GM12878 (cell line): ENCODE measurements at regions not wholly inside any gene's neighbourhood (a gene's known extent, or its start where the extent isn't known, plus 50 kb on each side); places are given as distances from the start of the nearest gene placed in this dataset.

Source experiments
- ATAC-seq: fragments of 200-7000 bp; cut with Tn5 transposase; 3 replicates; pipeline ENCODE4 v1.9.1; 2020; ENCODE audit warnings: mild to moderate bottlenecking, moderate library complexity
- BruUV-seq: library from RNA; stranded (reverse); fragments of 400-500 nt; replicated peaks from 2 replicates; lab custom pipeline; 2021; lab: Mats Ljungman, UMichigan
- CTCF ChIA-PET: fragments of 300-600 bp; sonication (Branson Sonifier 250); formaldehyde crosslinking; extraction: SDS; loops from one replicate; lab custom pipeline; 2021; ENCODE audit warnings: inconsistent platforms; lab: Yijun Ruan, JAX
- POLR2A ChIA-PET: fragments of 350-600 bp; formaldehyde crosslinking; extraction: SDS; loops from one replicate; lab custom pipeline; 2021; ENCODE audit warnings: inconsistent platforms; lab: Charles Lee
- RAD21 ChIA-PET: fragments of 300-600 bp; sonication (Branson Sonifier 250); formaldehyde crosslinking; loops from one replicate; lab custom pipeline; 2023; ENCODE audit warnings: antibody characterized with exemption; ENCODE audit not compliant: unreplicated experiment; lab: Charles Lee
- SMC1A ChIA-PET: fragments of 300-600 bp; sonication (Branson Sonifier 250); formaldehyde crosslinking; loops from one replicate; lab custom pipeline; 2023; ENCODE audit not compliant: unreplicated experiment, uncharacterized antibody; lab: Charles Lee
- DNase-seq: peaks from one replicate; pipeline ENCODE4 v3.0.0-alpha.2; 2011; ENCODE audit warnings: low read depth, low spot score
- FAIRE-seq: peaks from 3 replicates; lab custom pipeline; 2011; peaks lifted over from hg19 to GRCh38; lab: Jason Lieb, UNC
- H2AFZ ChIP-seq: 2 replicates; pipeline ENCODE4 v1.6.0; 2011; ENCODE audit warnings: low read depth, low read length, control low read depth; ENCODE audit not compliant: control insufficient read depth
- H3K27ac ChIP-seq: 2 replicates; pipeline ENCODE4 v1.5.1; 2011; ENCODE audit warnings: control low read depth; ENCODE audit not compliant: control insufficient read depth, insufficient read depth
- H3K27me3 ChIP-seq, 2 experiments: replicated peaks in 1 of 2; 2 replicates each; pipeline versions ENCODE4 v1.6.0 to v1.6.1; 2011; ENCODE audit warnings: low read length in 1 of 2; ENCODE audit not compliant: control insufficient read depth in 2 of 2, insufficient read depth in 2 of 2
- H3K36me3 ChIP-seq, 2 experiments: 2 replicates each; pipeline ENCODE4 v1.5.1; 2011; ENCODE audit warnings: low read length in 1 of 2; ENCODE audit not compliant: control insufficient read depth in 2 of 2, insufficient read depth in 2 of 2
- H3K4me1 ChIP-seq: 2 replicates; pipeline ENCODE4 v1.6.1; 2011; ENCODE audit warnings: mild to moderate bottlenecking, low read length, moderate library complexity, mixed read lengths; ENCODE audit not compliant: control insufficient read depth, insufficient read depth
- H3K4me2 ChIP-seq: 2 replicates; pipeline ENCODE4 v1.6.0; 2011; ENCODE audit warnings: control low read depth; ENCODE audit not compliant: control insufficient read depth, insufficient read depth
- H3K4me3 ChIP-seq: fragments of 200-600 bp; sonication (generic); 2 replicates; pipeline ENCODE4 v1.5.1; 2016
- H3K79me2 ChIP-seq: 2 replicates; pipeline ENCODE4 v1.6.0; 2011; ENCODE audit warnings: low read length; ENCODE audit not compliant: control insufficient read depth, insufficient read depth
- H3K9ac ChIP-seq: 2 replicates; pipeline ENCODE4 v1.8.0; 2011; ENCODE audit warnings: low read length, control low read depth, mixed read lengths; ENCODE audit not compliant: control insufficient read depth, insufficient read depth
- H3K9me3 ChIP-seq: replicated peaks from 3 replicates; pipeline ENCODE4 v1.5.1; 2011; ENCODE audit warnings: mild to moderate bottlenecking, low read length; ENCODE audit not compliant: control insufficient read depth, insufficient read depth
- H4K20me1 ChIP-seq: 2 replicates; pipeline ENCODE4 v1.6.0; 2011; ENCODE audit not compliant: control insufficient read depth, insufficient read depth
- BRCA1 ChIP-seq: IDR thresholded peaks from 2 replicates; pipeline ENCODE4 v1.6.1; 2011; ENCODE audit warnings: low read depth, low read length, improper control_type of control experiment
- CREB1 ChIP-seq: IDR thresholded peaks from 2 replicates; pipeline ENCODE4 v1.6.1; 2012; ENCODE audit warnings: low read depth, mild to moderate bottlenecking, inconsistent platforms
- MTA2 ChIP-seq: fragments of 450-650 bp; IDR thresholded peaks from 2 replicates; pipeline ENCODE4 v1.6.1; 2016; ENCODE audit warnings: low read depth, mild to moderate bottlenecking, moderate library complexity
- MXI1 ChIP-seq: fragments of 150-350 bp; IDR thresholded peaks from 2 replicates; pipeline ENCODE4 v1.6.1; 2011; ENCODE audit warnings: low read depth, mild to moderate bottlenecking, inconsistent platforms, low read length, improper control_type of control experiment
- MYB ChIP-seq: fragments of 150-350 bp; IDR thresholded peaks from 2 replicates; pipeline ENCODE4 v1.6.1; 2014; ENCODE audit warnings: mild to moderate bottlenecking, low read depth, low read length, borderline replicate concordance
- NRF1 ChIP-seq: conservative IDR thresholded peaks from 2 replicates; pipeline ENCODE4 v1.6.1; 2011; ENCODE audit warnings: mild to moderate bottlenecking, low read depth, low read length, improper control_type of control experiment
- RAD51 ChIP-seq: fragments of 450-650 bp; IDR thresholded peaks from 2 replicates; pipeline ENCODE4 v1.6.1; 2016; ENCODE audit warnings: moderate library complexity, mild to moderate bottlenecking, inconsistent platforms
- YBX1 ChIP-seq: fragments of 450-650 bp; IDR thresholded peaks from 2 replicates; pipeline ENCODE4 v1.6.1; 2016; ENCODE audit warnings: antibody characterized with exemption
- ZBED1 ChIP-seq: IDR thresholded peaks from 2 replicates; pipeline ENCODE4 v1.6.1; 2016; ENCODE audit warnings: borderline replicate concordance
- WGBS: methylation state at CpG from one replicate; pipeline ENCODE4 v1.1.6; 2016; ENCODE audit warnings: low lambda C conversion rate; ENCODE audit not compliant: insufficient replicate concordance, insufficient coverage; ENCODE audit errors: missing lambda C conversion rate; 5-methylcytosine and 5-hydroxymethylcytosine counted together
- in situ Hi-C: fragments of 300-500 bp; cut with MboI; formaldehyde crosslinking; loops from 9 replicates; pipeline ENCODE4 v1.14.3; 2018; ENCODE audit warnings: mixed read lengths
- intact Hi-C: fragments of 100-400 bp; cut with micrococcal nuclease; formaldehyde crosslinking; loops from one replicate; pipeline ENCODE4 v1.14.2; 2022; ENCODE audit not compliant: unreplicated experiment
- TF ChIP-seq, protein P1 (sequence below): IDR thresholded peaks from 2 replicates; pipeline ENCODE4 v1.6.1; 2011; ENCODE audit warnings: low read depth, mild to moderate bottlenecking, low read length, moderate library complexity, borderline replicate concordance; ENCODE audit errors: extremely low read depth
- TF ChIP-seq, protein P2 (sequence below): fragments of 450-650 bp; conservative IDR thresholded peaks from 2 replicates; pipeline ENCODE4 v1.6.1; 2017; ENCODE audit warnings: mild to moderate bottlenecking, moderate library complexity

DNA sequence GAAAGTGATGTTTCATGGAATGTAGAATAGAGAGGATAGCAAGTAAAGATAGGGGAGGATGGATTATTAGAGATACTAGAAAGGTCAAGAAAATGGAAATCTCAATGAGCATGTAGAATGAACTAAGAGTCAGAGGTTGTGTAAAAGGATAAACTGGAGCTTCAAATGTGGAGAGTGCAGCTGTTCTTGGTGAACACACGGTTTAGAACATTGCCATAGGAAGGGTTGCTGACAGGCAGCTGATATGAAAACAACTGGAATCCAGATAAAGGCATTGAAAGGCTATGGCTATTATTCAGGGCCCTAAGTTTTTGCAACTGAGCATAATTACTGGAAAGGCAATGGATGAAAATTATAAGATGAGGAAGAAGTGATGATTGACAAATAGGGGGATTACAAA is 239.6 kb upstream of the VEGFC start:
- BruUV-seq = no TSS peak
- H4K20me1 ChIP-seq = no peaks in the 10 kb centered on the region
- H3K4me1 ChIP-seq = no peaks in the 10 kb centered on the region
- no peak overlapping the region for H2AFZ ChIP-seq
- ATAC-seq (no peak), FAIRE-seq (no peak), DNase-seq (no peak)
- no peak overlapping the region for H3K4me3 ChIP-seq
- CTCF ChIA-PET = interaction anchor here (0.9 to 1.1 kb wide), 2 partner anchors 656 to 658 kb away, joined by 3 to 6 read pairs; no protein-coding TSS in a partner anchor
- WGBS = 0% methylated on average over 1 of the region's 1 CpG
- SMC1A ChIA-PET = no interaction called here
- H3K4me2 ChIP-seq = no peak overlapping the region
- no peaks in the 10 kb centered on the region for H3K79me2 ChIP-seq
- H3K9ac ChIP-seq = no peak overlapping the region
- H3K27me3 ChIP-seq = no peaks in the 10 kb centered on the region
- intact Hi-C loops = no loop called here
- in situ Hi-C loops = no loop called here
- TF ChIP-seq YBX1 (no peak), BRCA1 (no peak), MYB (no peak), RAD51 (no peak), NRF1 (no peak), MXI1 (no peak), ZBED1 (no peak)
- RAD21 ChIA-PET = no interaction called here
- no peaks in the 10 kb centered on the region for H3K9me3 ChIP-seq
- no peaks in the 10 kb centered on the region for H3K36me3 ChIP-seq
- POLR2A ChIA-PET = no interaction called here
- H3K27ac ChIP-seq = no peak overlapping the region

DNA sequence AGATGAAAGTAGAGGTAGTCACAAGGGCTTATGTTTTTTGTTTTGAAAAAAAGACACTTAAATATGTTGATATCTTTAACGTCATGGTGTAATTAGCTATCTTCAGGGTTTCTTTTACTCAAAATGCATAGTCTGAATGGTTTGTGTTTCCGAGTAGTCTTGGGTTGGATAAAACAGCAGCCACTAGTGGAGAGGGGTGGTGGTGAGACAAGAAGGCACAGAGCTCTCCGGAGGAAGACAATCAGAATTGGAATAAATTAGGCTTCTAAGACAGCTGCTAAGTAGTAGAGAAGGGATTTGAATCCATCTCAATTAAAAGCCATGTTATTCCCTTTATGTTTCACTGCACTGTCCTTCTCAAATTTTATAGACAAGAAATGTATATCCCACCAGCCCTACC is 240.4 kb upstream of the VEGFC start:
- RAD21 ChIA-PET = no interaction called here
- TF ChIP-seq, protein P1, sequence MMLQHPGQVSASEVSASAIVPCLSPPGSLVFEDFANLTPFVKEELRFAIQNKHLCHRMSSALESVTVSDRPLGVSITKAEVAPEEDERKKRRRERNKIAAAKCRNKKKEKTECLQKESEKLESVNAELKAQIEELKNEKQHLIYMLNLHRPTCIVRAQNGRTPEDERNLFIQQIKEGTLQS = no peak
- TF ChIP-seq, protein P2, sequence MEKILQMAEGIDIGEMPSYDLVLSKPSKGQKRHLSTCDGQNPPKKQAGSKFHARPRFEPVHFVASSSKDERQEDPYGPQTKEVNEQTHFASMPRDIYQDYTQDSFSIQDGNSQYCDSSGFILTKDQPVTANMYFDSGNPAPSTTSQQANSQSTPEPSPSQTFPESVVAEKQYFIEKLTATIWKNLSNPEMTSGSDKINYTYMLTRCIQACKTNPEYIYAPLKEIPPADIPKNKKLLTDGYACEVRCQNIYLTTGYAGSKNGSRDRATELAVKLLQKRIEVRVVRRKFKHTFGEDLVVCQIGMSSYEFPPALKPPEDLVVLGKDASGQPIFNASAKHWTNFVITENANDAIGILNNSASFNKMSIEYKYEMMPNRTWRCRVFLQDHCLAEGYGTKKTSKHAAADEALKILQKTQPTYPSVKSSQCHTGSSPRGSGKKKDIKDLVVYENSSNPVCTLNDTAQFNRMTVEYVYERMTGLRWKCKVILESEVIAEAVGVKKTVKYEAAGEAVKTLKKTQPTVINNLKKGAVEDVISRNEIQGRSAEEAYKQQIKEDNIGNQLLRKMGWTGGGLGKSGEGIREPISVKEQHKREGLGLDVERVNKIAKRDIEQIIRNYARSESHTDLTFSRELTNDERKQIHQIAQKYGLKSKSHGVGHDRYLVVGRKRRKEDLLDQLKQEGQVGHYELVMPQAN = no peak
- no peak for TF ChIP-seq MTA2
- TF ChIP-seq CREB1 = no peak
- Histone ChIP-seq H3K27me3 (no peaks in the 10 kb centered on the region), H3K4me3 (no peak overlapping the region), H3K9me3 (no peaks in the 10 kb centered on the region), H3K9ac (no peak overlapping the region), H4K20me1 (no peaks in the 10 kb centered on the region), H3K4me1 (no peaks in the 10 kb centered on the region), H3K79me2 (no peaks in the 10 kb centered on the region), H2AFZ (no peak overlapping the region), H3K27ac (no peak overlapping the region), H3K4me2 (no peak overlapping the region), H3K36me3 (no peaks in the 10 kb centered on the region)
- DNase-seq (no peak), ATAC-seq (no peak), FAIRE-seq (no peak)
- in situ Hi-C loops = no loop called here
- CTCF ChIA-PET = interaction anchor here (0.6 to 1.1 kb wide), 4 partner anchors 14 to 659 kb away, joined by 3 to 6 read pairs (median 5); no protein-coding TSS in a partner anchor
- BruUV-seq = no TSS peak
- SMC1A ChIA-PET = interaction anchor here (1.0 kb wide), 1 partner anchor 19 kb away, joined by 3 read pairs; no protein-coding TSS in a partner anchor
- POLR2A ChIA-PET = no interaction called here
- intact Hi-C loops = no loop called here
- 15% methylated on average over 3 of the region's 3 CpGs for WGBS
